HG03025 (cell line): ENCODE measurements at regions not wholly inside any gene's neighbourhood (a gene's known extent, or its start where the extent isn't known, plus 50 kb on each side); places are given as distances from the start of the nearest gene placed in this dataset.
"Not testable (repeated sequence)": the region's sequence is repeated elsewhere in the genome, so short reads cannot be mapped to it uniquely, and the experiment has no call there.

Experiments used
- ATAC-seq: cut with Tn5 transposase; IDR thresholded peaks from one replicate; pipeline ENCODE4 v1.9.1; 2021; ENCODE audit warnings: mild to moderate bottlenecking, moderate library complexity; ENCODE audit not compliant: unreplicated experiment, low FRiP score

DNA sequence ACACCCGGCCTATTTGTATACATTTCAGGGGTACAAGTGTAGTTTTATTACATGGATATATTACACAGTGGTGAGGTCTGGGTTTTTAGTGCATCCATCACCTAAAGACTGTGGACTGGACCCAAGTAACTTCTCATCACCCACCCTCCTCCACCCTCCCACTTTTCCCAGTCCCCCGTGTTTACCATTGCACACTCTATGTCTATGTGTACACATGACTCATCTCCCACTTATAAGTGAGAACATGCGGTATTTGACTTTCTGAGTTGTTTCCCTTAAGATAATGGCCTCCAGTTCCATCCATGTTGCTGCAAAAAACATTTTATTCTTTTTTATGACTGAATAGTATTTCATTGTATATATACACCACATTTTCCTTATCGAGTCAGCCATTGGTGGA, 98.9 kb upstream of the WAC start:
- no peak for ATAC-seq

DNA sequence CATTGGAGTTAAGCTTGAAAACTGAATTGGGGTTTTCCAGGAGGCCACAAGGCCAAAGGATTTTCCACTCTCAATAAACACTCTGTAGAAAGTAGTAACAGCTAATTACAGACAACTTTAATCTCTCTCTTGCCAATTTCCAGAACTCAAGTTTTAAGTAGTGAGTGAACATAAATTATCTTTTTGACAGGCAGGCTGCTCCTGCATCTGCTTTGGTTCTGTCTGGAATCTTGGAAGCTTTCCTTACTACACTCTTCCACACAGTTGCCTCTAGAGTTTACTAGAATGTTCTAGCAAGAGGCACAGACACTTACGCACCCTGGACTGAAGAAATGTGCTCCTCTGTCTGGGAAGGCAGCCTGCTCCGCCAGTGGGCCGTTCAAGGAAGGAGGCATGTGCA, 90.5 kb upstream of the WAC start:
- ATAC-seq = no peak

GRCh38 chr10:28444031-28444430, 88.9 kb upstream of the WAC start:
- no peak for ATAC-seq

GRCh38 chr10:28445516-28445915, 87.4 kb upstream of the WAC start:
- no peak for ATAC-seq

DNA sequence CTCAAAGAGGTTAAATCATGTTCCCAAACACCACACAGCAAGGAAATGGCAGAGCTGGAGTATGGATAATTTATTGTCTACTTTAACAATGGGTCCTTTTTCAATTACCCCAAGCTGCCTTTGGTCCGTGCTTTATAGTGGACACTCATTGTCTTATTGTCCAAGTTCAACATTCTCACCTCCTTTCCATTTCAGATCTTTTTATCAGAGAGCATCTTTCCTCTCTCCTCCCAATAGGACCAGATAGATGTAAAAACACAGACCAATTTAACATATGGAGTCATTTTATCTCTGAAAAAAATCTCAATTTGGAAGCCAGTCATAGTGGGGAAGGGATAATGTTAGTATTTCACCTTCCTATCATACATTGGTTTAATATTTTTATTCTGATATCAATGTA, 83.5 kb upstream of the WAC start:
- no peak for ATAC-seq

- ATAC-seq = no peak
These were observed 83.0 kb upstream of the WAC start for GRCh38 chr10:28449926-28450325.

GRCh38 chr10:28453926-28454325, 79.0 kb upstream of the WAC start:
- ATAC-seq = no peak

- no peak for ATAC-seq
These were observed 75.8 kb upstream of the WAC start for GRCh38 chr10:28457110-28457509.

DNA sequence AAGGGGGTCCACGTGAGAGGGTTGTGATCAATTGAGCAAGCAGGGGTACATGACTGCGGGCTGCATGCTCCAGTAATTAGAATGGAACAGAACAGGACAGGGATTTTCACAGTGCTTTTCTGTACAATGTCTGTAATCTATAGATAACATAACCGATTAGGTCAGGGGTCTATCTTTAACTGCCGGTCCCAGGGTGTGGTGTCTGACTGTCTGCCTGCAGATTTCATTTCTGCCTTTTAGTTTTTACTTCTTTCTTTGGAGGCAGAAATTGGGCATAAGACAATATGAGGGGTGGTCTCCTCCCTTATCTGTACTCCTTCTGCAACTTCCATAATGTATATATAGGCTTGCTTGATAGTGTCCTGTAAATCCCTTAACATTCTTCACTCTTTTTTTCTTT, 75.0 kb upstream of the WAC start:
- not testable (repeated sequence) for ATAC-seq

DNA sequence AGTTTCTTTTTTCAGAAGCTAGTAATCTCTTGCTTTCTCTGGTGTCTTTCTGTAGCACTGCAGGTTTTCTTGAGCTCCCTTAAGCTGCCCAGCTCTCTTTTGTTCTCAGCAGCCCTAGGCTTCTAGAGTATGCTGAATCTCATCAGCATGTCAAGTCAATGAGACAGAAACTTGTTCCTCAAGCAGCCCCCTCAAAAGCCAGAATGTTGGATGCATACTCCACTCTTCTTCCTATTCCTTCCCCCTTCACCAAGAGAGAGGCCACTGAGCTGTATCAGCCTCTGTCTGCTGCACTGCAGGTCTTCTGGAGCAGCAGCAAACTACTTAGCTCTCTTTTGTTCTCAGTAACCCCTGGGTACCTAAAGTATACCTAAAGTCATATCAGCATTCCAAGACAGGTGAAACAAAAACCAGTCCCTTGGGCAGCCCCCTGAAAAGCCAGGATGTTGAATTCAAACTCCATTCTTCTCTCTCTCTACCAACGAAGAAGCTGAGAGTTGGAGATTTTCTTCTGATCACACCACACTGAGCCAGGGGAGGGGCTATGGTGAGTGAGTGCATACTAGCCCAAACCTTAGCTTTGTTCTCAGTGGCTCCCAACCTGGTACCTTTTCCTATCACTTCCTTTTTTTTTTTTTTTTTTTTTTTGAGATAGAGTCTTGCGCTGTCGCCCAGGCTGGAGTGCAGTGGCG, 73.3 kb upstream of the WAC start:
- ATAC-seq = no peak

GRCh38 chr10:28463141-28463540, 69.8 kb upstream of the WAC start:
- ATAC-seq = no peak

- ATAC-seq = no peak
These were observed 69.1 kb upstream of the WAC start for GRCh38 chr10:28463676-28464395.

DNA sequence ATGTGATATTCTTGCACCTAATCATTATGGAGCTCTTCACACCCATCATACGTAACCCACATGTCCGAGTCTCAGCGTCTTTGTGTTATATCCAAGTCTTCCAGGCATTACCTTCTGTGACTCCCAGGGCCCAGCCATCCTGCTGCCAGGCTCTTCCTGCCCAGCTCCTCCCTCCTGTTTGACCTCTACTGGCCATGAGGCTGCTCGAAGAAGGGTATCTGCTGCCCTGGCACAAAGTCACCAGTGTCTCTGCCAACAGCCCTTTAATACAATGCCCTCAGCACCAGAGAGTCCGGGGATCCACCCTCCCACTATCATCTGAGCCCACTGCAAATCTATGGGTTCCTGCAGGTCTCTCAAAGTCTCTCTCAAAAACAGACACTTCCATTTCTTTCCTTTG, 65.3 kb upstream of the WAC start:
- no peak for ATAC-seq

GRCh38 chr10:28468707-28469483, 64.0 kb upstream of the WAC start:
- ATAC-seq = no peak

DNA sequence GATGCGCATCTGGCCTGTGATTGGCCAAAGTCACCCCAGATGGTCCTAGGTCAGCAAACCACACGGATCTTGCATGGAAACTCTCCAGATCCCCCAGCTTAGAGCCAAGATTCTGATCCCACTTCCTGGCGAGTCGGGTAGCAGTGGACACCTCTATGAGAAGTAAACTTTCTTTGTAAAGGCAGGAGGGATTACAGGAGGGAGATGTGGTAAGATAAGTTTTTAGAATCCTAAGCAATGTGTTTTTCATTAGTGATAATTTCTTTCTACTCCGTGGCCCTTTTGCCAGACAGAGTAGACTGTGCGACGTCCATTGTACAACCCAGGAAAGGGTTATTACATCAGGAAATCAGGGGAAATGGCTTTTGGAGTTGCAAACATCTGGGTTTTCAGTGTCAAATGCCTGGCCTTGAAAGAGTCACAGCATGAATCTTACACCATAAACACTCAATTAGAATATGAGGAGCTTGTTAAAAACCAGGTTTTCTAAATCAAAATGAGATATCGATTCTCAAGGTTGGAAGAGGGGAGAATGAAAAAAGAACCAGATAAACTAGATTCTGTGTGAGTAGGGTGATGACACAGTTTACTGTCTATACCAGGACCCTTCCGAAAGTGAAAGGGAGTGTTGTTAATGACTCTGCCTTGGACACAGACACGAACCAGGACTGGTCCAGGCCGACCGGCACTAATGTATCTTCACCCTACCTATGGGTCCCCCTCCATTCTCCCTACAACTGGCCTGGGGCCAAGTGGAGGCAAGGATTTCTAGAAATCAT, 61.9 kb upstream of the WAC start:
- no peak for ATAC-seq

DNA sequence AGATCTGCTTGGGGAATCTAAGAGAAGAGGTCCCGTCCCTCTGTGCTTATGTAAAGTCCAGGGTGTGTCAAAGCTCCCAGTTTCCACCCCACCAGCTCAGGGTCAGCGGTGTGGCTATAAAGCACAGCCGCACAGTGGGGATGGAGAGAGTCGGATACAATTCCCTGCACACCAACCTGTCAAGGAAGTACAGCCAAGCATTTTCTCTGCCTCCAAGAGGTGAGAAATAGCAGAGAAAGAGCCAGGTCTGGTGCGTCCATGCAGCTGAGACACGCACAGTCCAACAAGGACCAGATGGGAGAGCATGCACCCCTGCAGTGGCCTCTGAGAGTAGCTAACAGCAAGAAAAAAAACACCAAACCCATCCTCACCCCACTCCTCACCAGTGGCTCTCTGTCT, 61.3 kb upstream of the WAC start:
- ATAC-seq = no peak

DNA sequence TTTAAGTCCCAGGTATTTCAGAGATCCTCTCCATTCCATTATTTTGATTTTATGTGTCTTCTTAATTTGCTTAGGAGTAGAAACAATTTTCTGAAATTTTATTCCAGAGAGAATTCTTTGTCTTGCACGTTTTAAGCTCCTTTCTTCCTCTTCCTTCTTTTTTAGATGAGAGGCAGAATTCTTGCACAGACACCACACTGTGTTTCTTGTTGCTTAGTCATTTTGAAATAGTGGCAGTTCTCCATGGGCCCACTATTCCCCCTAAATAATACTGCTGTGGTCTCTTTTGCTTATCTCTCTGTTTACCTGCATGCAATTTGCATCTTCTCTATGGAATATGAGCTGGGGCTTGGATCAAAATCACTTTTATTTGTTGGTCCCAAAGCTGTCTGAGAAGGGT, 54.3 kb upstream of the WAC start:
- ATAC-seq = no peak

DNA sequence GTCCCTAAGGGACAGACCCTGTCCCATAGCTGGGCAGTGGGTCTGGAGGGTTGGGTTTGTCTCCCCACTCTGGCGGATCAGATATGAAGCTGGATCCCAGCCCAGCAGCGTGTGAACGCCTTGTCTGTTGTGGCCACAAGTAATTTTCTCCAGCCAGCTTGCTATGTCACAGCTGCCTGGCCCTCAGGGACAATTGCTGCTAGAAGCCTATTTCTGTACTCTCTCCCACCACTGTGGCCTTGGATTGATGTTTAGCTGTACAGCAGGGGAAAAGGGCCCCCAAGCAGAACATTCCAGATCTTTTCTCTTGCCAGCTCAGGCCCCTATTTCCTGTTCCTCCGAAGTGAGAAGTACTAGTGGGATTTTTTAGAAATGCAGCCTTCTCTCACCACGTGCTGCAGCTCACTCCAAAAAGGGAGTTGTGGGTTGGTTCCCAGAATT, 53.5 kb upstream of the WAC start:
- no peak for ATAC-seq

- ATAC-seq = no peak
These were observed 52.8 kb upstream of the WAC start for GRCh38 chr10:28479927-28480627.

DNA sequence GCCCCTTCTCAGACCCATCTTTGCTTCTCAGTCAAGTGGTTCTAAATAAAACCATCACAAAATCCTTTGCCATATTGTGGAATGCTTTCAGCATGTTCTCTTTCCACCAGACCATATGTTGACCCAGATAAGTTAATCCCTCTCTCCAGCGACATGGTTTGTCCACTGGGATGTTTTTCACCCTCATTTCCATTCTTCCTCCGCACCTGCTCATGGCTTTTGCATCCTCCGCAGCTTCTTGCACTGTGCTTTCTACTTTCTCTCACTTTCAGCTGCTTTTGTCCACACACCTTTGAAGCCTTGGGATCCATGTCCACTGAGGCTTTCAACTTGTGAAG, 52.3 kb upstream of the WAC start:
- no peak for ATAC-seq
